Type B pancreatic cell (in vitro differentiated cells): ENCODE measurements at regions not wholly inside any gene's neighbourhood (a gene's known extent, or its start where the extent isn't known, plus 50 kb on each side); places are given as distances from the start of the nearest gene placed in this dataset.

ENCODE experiments used
- DNase-seq: peaks from one replicate; pipeline ENCODE4 v3.0.0; 2021; ENCODE audit warnings: mixed read lengths; ENCODE audit not compliant: unreplicated experiment; ENCODE audit errors: extremely low spot score
- H3K27ac Mint-ChIP-seq: 2 replicates; pipeline ENCODE4 v1.8.0; 2021; ENCODE audit warnings: mild to moderate bottlenecking, mixed read lengths
- H3K27me3 Mint-ChIP-seq: 2 replicates; pipeline ENCODE4 v1.8.0; 2021; ENCODE audit warnings: mixed read lengths
- H3K36me3 Mint-ChIP-seq: 2 replicates; pipeline ENCODE4 v1.8.0; 2021; ENCODE audit warnings: mixed read lengths
- H3K4me1 Mint-ChIP-seq: one replicate; pipeline ENCODE4 v1.8.0; 2021; ENCODE audit warnings: mixed read lengths; ENCODE audit not compliant: unreplicated experiment
- H3K4me3 Mint-ChIP-seq: 2 replicates; pipeline ENCODE4 v1.8.0; 2021; ENCODE audit warnings: mild to moderate bottlenecking, mixed read lengths
- H3K9me3 Mint-ChIP-seq: 2 replicates; pipeline ENCODE4 v1.8.0; 2021; ENCODE audit warnings: mixed read lengths
- CTCF ChIP-seq: fragments of 200-600 bp; sonication (generic); conservative IDR thresholded peaks from 2 replicates; pipeline ENCODE4 v1.5.0; 2021; ENCODE audit warnings: antibody characterized with exemption, mild to moderate bottlenecking

DNA sequence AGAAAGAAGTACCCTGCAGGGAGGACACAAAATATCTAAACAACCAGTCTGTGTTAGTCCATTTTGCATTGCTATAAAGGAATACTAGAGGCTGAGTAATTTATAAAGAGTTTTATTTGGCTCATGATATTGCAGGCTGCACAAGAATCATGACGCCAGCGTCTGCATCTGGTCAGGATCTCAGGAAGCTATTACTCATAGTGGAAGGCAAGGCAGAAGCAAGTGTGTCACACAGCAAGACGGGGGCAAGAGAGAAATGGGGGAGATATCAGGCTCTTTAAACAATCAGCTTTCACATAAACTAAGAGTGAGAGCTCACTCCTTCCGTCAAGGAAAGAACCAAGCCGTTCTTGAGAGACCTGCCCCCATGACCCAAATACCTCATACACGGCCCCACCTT lies 614.8 kb downstream of the ZIC1 start:
- Mint-ChIP-seq H3K4me1 (peaks cover 6% of the 10 kb centered on the region), H3K27ac (no peak overlapping the region), H3K27me3 (peaks cover 5% of the 10 kb centered on the region), H3K9me3 (no peaks in the 10 kb centered on the region), H3K36me3 (no peaks in the 10 kb centered on the region), H3K4me3 (no peak overlapping the region)
- no peak for TF ChIP-seq CTCF
- DNase-seq: no peak

DNA sequence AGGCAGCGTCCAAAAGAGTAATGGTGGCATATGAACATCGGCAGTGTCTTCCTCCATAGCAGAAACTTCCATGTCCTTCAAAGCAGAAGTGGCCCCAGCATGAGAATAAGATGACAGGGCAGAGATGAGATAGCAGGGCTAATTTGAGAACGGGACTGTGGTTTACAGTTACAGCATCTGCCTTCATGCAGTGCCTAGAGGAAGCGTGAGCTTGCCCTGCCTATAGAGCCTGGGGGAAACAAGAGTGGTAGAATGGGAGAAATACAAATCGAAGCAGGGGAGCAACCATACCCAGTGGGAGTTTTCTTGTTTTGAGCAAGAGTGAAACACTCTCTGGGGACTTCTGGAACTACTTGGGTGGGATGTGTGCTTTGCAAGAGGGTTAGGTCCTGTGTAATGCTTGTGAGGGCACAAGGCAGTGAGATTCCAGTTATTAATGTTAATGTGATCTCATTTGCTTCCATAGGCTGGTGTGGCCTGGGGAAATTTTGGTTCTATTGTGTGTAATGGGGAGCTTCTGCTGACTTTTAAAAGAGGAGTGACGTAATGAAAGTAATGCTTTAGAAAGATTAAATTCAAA lies 616.9 kb downstream of the ZIC1 start:
- H3K27me3 Mint-ChIP-seq: peaks cover 5% of the 10 kb centered on the region
- no peak for DNase-seq
- H3K27ac Mint-ChIP-seq: no peak overlapping the region
- no peaks in the 10 kb centered on the region for H3K36me3 Mint-ChIP-seq
- H3K4me1 Mint-ChIP-seq: peaks cover 6% of the 10 kb centered on the region
- H3K4me3 Mint-ChIP-seq: no peak overlapping the region
- no peak for TF ChIP-seq CTCF
- H3K9me3 Mint-ChIP-seq: no peaks in the 10 kb centered on the region

DNA sequence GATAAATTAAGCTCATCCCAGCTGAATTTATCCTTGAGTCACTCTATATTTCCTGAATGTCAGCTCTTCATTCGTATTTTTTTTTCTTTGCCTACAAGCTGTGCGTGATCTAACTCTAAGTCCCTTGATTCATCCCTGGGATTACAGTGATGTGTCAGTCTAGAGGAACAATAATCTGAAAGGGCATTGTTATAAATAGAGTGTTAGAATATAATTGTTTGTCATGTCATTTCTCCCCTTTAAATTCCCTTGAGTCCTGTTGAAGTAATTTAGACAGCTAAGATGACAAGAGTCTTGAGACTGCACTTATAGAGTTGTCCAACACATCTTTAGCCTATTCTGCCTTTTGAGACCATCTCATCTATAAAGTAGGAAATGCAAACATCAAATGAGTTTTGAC lies 621.8 kb downstream of the ZIC1 start:
- Mint-ChIP-seq H3K4me3 (no peak overlapping the region), H3K4me1 (peaks cover 4% of the 10 kb centered on the region), H3K27ac (no peak overlapping the region), H3K9me3 (no peaks in the 10 kb centered on the region), H3K36me3 (no peaks in the 10 kb centered on the region), H3K27me3 (peaks cover 4% of the 10 kb centered on the region)
- no peak for TF ChIP-seq CTCF
- no peak for DNase-seq

DNA sequence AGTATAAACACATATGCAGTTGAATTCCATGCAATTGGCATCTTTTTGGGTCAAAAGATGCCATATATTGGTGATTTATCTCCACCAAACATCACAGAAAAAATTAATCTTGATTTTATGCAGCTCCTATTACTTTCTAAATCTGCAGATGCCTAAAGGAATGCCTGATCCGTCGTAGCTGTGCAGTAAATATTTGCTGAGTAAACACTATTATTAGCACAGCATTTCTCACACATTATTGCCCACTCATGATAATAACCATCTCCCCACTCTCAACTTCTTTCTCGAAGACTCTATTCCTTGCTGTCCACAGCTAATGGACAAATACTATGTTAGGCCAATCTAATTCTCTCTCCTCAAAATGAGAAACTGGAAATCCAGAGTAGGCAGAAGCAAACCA lies 625.2 kb downstream of the ZIC1 start:
- DNase-seq: no peak
- Mint-ChIP-seq H3K27ac (no peak overlapping the region), H3K36me3 (no peaks in the 10 kb centered on the region), H3K9me3 (no peaks in the 10 kb centered on the region), H3K4me1 (peaks cover 6% of the 10 kb centered on the region), H3K4me3 (no peak overlapping the region), H3K27me3 (peaks cover 4% of the 10 kb centered on the region)
- no peak for TF ChIP-seq CTCF

- Mint-ChIP-seq H3K4me3 (no peak overlapping the region), H3K27me3 (peaks cover 4% of the 10 kb centered on the region), H3K9me3 (no peaks in the 10 kb centered on the region), H3K27ac (no peak overlapping the region), H3K4me1 (peaks cover 6% of the 10 kb centered on the region), H3K36me3 (no peaks in the 10 kb centered on the region)
- no peak for DNase-seq
- no peak for TF ChIP-seq CTCF
Measured at GRCh38 chr3:148036331-148036876, 627.2 kb downstream of the ZIC1 start.
